ENCODE measurements at regions not wholly inside any gene's neighbourhood (a gene's known extent, or its start where the extent isn't known, plus 50 kb on each side); places are given as distances from the start of the nearest gene placed in this dataset.

DNA sequence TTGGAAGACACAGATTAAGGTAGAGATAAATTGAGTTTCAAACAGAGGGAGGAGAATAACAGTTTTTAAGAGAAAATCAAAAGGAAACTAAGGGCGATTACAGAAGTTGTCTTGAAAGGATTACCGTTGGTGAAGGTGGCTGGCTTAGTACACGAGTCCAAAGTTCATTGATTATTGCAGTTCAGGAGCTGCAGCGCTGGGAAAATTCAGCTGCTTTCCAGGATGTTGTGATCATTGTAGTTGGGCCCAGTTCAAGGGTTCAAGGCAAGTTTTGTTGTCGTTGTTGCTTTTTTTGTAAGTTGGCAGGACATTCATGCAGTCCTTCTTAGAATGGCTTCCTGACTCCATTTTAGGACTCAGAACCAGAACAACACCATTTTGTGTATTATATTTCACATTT lies 461.7 kb downstream of the RAPGEF2 start:
- peak; percentile 39 for DNase-seq
- Histone ChIP-seq H3K4me3 (no peak overlapping the region), H3K36me3 (no peaks in the 10 kb centered on the region), H3K27me3 (no peaks in the 10 kb centered on the region), H3K27ac (peak overlapping the region in 3 of 4 donors; percentile 16 to 55 (median 42)), H3K4me1 (peaks cover 0 to 17% (median 5%) of the 10 kb centered on the region in 4 donors), H3K9me3 (no peaks in the 10 kb centered on the region)
- 49 to 52% methylated on average over 5 of the region's 5 CpGs for WGBS, 2 donors (ENCODE audit: low coverage in 1 of 2)
- TF ChIP-seq, protein P1, sequence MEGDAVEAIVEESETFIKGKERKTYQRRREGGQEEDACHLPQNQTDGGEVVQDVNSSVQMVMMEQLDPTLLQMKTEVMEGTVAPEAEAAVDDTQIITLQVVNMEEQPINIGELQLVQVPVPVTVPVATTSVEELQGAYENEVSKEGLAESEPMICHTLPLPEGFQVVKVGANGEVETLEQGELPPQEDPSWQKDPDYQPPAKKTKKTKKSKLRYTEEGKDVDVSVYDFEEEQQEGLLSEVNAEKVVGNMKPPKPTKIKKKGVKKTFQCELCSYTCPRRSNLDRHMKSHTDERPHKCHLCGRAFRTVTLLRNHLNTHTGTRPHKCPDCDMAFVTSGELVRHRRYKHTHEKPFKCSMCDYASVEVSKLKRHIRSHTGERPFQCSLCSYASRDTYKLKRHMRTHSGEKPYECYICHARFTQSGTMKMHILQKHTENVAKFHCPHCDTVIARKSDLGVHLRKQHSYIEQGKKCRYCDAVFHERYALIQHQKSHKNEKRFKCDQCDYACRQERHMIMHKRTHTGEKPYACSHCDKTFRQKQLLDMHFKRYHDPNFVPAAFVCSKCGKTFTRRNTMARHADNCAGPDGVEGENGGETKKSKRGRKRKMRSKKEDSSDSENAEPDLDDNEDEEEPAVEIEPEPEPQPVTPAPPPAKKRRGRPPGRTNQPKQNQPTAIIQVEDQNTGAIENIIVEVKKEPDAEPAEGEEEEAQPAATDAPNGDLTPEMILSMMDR (IDR thresholded peaks at IDR 0.05) = no peak
- peak; percentile 30 for TF ChIP-seq EP300 (IDR thresholded peaks at IDR 0.05; ENCODE audit: low read depth)
- no peak for TF ChIP-seq POLR2A (IDR thresholded peaks at IDR 0.05)
- TF ChIP-seq POLR2AphosphoS5 (IDR thresholded peaks at IDR 0.05) = no peak
- in situ Hi-C loops (cut with MboI; ENCODE audit: low pct_ligation_motif_present in 1 of 4, low pct_unique_long_range_greater_than_20kb in 1 of 4, low sequenced_read_pairs in 3 of 4) = no loop called here
- intact Hi-C loops (cut with DNase I; ENCODE audit: low total_unique reads) = no loop called here

DNA sequence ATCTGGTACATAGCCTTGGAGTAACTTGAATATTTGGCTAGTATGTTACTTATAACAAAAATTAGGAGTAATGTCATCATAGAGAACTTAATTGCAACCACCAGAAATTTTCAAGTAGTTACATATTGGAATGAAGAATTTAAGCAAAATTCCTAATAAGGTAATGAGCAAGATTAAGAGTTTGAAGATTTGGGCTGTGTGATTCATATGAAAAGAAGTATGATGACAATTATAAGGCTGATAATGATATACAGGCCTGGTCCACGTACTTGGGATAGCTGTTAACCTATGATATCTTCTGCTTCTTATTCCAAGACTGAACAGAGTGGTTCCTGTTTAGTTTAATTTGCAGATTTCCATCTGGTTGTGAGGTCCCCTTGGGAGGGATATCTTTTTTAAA lies 463.9 kb downstream of the RAPGEF2 start:
- Histone ChIP-seq H3K27ac (no peak overlapping the region), H3K36me3 (no peaks in the 10 kb centered on the region), H3K4me1 (peaks cover 0 to 17% (median 5%) of the 10 kb centered on the region in 4 donors), H3K4me3 (no peak overlapping the region), H3K9me3 (no peaks in the 10 kb centered on the region), H3K27me3 (no peaks in the 10 kb centered on the region)
- in situ Hi-C loops (cut with MboI; ENCODE audit: low pct_ligation_motif_present in 1 of 4, low pct_unique_long_range_greater_than_20kb in 1 of 4, low sequenced_read_pairs in 3 of 4) (no loop called here), intact Hi-C loops (cut with DNase I; ENCODE audit: low total_unique reads) (no loop called here)
- WGBS, 2 donors (ENCODE audit: low coverage in 1 of 2) = 56 to 57% methylated on average over 1 of the region's 1 CpG
- no peak for DNase-seq
- TF ChIP-seq POLR2AphosphoS5 (IDR thresholded peaks at IDR 0.05) (no peak), POLR2A (IDR thresholded peaks at IDR 0.05) (no peak), EP300 (IDR thresholded peaks at IDR 0.05; ENCODE audit: low read depth) (no peak)
- TF ChIP-seq, protein P1 (IDR thresholded peaks at IDR 0.05) = no peak

DNA sequence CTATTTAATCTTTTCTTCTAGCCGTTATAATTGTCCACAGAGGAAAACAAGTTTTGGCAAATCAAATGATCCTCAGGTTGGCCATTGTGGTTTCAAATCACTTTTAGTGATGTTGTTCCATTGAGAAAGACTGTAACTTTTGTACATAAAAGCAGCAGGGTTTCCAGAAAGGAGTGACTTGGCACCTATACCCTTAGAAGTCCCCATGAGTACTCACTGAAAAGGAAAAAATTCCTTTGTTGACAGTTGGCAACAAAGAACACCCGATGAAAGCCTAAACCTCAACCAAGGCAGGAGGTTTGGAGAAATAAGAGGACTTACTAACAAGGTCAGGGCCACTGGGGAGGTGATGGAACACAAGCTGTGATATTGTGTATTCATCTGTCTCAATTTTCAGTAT lies 474.4 kb downstream of the RAPGEF2 start:
- Histone ChIP-seq H3K27ac (no peak overlapping the region), H3K9me3 (no peaks in the 10 kb centered on the region), H3K27me3 (no peaks in the 10 kb centered on the region), H3K4me1 (no peaks in the 10 kb centered on the region), H3K4me3 (no peak overlapping the region), H3K36me3 (no peaks in the 10 kb centered on the region)
- intact Hi-C loops (cut with DNase I; ENCODE audit: low total_unique reads) (no loop called here), in situ Hi-C loops (cut with MboI; ENCODE audit: low pct_ligation_motif_present in 1 of 4, low pct_unique_long_range_greater_than_20kb in 1 of 4, low sequenced_read_pairs in 3 of 4) (no loop called here)
- WGBS, 2 donors (ENCODE audit: low coverage in 1 of 2) = 91% methylated on average over 2 of the region's 2 CpGs; no CpG with 5 or more reads in 1 of the 2 donors
- no peak for DNase-seq
- TF ChIP-seq, protein P1 (IDR thresholded peaks at IDR 0.05) = no peak
- TF ChIP-seq EP300 (IDR thresholded peaks at IDR 0.05; ENCODE audit: low read depth) (no peak), POLR2A (IDR thresholded peaks at IDR 0.05) (no peak), POLR2AphosphoS5 (IDR thresholded peaks at IDR 0.05) (no peak)

DNA sequence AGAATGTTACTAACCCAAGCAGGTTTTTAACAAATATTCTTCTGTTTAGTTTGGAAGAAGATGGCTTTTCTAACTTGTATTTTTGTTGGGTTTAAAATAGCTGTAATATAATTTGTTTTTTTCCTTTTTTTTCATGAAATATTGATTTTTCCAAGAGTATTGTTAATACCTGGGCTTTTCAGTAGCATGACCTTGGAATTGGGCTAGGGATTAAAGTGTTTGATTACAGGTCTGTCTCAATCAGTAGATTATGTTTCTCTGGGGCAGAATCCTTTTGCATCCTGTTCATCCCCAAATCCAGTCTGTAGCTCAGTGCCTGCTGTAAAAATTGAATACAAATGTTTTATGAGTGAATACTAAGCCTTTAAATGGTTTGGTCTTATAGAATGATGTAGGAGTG lies 479.8 kb downstream of the RAPGEF2 start:
- intact Hi-C loops (cut with DNase I; ENCODE audit: low total_unique reads) = no loop called here
- Histone ChIP-seq H3K4me3 (no peak overlapping the region), H3K27me3 (no peaks in the 10 kb centered on the region), H3K27ac (no peak overlapping the region), H3K36me3 (no peaks in the 10 kb centered on the region), H3K9me3 (peaks cover 5 to 7% of the 10 kb centered on the region in 2 donors), H3K4me1 (no peaks in the 10 kb centered on the region)
- TF ChIP-seq POLR2AphosphoS5 (IDR thresholded peaks at IDR 0.05) (no peak), POLR2A (IDR thresholded peaks at IDR 0.05) (no peak), EP300 (IDR thresholded peaks at IDR 0.05; ENCODE audit: low read depth) (no peak)
- TF ChIP-seq, protein P1 (IDR thresholded peaks at IDR 0.05) = no peak
- DNase-seq = no peak
- in situ Hi-C loops (cut with MboI; ENCODE audit: low pct_ligation_motif_present in 1 of 4, low pct_unique_long_range_greater_than_20kb in 1 of 4, low sequenced_read_pairs in 3 of 4) = no loop called here
